ENCODE measurements at regions not wholly inside any gene's neighbourhood (a gene's known extent, or its start where the extent isn't known, plus 50 kb on each side); places are given as distances from the start of the nearest gene placed in this dataset.

- no peak for DNase-seq (ENCODE audit: low spot score)
Measured at GRCh38 chr22:47738472-47739013, 976.1 kb downstream of the TBC1D22A start.

- DNase-seq (ENCODE audit: low spot score), result no peak
Measured at GRCh38 chr22:47736186-47737034, 974.0 kb downstream of the TBC1D22A start.

DNA sequence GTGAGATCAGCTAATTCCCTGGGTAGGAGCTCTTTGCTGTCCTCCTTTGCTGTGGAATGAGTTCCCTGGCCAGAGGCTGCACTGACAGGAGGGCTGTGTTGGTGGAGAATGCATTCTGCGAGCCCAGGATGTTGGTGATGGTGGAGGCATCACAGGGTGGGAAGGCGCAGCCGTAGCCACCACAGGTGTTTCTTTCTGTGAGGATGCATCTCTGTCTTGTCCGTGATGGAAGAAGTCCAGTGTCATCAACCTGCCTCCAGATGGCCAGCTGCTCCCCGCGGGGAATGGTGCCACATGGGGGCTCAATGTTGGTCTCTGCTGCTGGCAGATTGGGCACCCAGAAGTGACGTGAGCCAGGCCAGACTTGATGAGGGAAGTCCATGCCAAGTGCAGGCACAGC is 972.1 kb downstream of the TBC1D22A start:
- DNase-seq (ENCODE audit: low spot score), result no peak

DNA sequence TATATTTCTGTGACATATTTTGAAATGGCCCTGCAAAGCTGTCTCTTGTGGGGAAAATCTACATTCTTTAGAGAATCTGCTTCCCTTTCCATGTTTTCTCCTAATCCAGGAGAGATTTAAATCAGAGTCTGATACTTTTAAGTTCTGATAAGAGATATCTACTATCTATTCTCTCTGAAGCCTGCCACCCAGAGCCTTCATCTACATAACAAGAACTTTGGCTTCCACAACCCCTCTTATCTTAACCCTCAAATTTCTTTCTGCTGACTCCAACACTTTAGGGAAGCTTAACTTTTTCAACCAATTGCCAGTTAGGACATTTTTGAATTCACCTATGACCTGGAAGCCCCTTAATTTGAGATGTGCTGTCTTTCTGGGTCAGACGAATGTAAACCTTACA is 965.2 kb downstream of the TBC1D22A start:
- DNase-seq (ENCODE audit: low spot score), result no peak

GRCh38 chr22:47724751-47725150 is 962.3 kb downstream of the TBC1D22A start:
- no peak for DNase-seq (ENCODE audit: low spot score)

DNA sequence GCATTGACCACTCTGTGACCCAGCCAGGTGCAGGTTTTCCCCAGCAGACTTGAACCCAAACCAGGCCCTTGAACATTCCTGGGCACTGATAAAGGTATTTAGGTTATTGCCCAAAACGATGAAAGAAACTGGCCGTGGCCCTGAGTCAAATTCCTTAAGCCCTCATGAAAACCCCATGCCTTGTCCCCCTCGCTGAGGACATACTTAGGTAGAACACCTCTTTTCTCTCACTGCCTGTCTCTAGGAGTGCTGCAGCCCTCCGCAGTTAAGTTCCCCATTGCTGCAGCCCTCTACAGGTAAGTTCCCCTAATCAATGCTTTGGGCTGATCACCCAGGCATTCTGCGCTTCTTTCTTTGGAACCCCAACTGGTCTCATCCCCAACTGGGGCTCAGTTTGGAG is 961.6 kb downstream of the TBC1D22A start:
- DNase-seq (ENCODE audit: low spot score), result no peak

DNA sequence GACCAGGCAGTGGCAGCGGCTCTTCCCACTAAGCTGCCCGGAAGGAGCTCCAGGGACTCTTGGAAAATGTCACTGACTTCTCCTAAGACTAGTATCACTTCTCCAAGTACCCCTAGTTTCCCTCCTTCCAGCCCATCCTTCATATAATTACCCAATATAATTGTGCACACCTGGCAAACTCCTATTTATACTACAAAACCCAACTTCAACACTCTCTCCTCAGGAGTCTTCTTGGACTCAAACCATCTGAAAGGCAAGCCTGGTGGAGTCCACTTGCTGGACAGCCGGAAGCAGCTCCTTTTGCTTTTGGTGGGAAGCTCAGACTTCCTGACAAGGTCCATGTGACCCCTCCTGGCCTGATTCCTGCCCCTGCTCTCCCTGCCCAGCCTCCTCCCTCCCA is 955.9 kb downstream of the TBC1D22A start:
- no peak for DNase-seq (ENCODE audit: low spot score)

DNA sequence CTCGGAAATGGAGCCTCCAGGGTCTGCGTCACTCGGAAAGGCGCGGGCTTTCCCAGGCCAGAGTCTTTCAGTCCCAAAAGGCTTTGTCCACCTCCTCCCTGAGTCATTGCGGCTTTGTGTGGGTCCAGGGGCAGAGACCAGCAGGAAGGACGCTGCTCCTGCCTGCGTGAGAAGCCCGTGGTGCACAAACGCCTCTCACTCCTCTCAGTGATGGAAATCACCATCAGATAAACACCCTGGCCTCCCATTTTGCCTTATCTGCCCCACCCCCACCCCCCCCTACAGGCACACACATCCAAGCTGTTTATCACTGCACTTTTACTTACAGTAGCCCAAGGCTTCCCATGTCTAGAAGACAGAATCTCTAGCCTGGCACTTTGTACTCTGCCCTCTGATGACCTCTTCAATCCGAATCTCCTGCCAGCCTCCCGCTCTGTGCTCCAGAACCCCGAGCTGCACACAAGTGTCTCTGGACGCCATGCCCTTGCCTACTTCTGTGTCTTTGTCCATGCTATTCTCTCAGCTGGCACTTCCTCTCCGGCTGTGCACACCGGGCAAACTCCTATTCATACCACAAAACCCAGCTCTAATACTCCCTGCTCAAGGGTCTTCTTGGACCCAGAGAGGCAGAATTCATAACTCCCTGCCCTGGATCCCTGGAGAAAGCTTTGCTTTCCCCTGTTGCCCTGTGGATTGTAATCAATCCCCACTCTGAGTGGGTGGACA is 954.6 kb downstream of the TBC1D22A start:
- DNase-seq (ENCODE audit: low spot score), result no peak

DNA sequence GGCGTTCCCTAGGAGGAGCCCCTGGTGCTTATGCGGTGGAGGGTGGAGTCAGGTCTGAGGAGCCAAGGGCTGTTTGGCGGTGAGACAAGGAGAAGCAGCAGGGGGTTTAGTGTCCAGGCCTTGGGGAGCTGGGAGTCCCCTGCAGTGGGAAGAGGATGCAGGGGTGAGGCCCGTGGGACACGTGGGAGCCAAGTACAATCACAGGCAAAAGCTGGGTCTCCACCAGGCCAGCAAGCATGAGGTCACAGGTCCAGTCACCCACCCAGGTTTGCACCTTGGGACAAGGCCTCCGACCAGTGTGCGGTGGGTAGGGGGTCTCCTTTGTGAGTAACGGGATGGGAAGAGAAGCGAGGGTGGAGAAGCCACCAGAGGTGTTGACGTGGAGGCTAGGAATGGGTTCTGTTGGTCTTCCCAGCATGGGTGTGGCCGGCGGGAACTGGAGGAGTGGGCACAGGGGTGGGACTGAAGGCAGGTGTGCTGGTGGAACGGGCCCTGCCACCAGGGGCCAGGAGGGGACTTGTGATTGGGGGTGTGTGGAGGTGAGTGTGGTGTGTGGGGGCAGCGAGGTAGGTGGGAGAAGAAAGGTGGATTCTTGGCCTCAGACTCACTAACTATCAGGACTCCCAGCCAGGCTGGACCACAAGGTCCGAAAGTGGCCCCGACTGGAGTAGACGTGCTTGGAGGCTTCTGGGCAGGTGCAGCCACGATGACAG is 953.6 kb downstream of the TBC1D22A start:
- DNase-seq (ENCODE audit: low spot score), result no peak

DNA sequence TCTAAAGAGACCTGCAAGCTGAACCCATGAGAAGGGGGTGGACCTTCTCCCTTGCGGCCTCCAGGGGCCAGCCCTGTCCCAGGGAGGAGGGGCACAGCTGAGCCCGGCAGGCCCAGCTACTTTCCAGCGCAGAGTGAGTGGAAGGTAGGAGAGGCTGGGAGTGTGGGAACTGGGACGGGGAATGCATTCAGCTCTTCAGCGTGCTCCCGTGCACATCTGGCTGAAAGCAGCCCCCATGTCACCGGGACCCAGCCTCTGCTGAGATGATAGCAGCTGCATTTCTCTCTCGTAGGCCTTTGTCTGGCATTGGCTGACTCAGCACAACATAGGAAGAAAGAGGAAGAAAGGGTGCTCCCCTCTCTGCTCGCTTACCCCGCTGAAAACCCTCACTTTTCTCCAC is 951.5 kb downstream of the TBC1D22A start:
- no peak for DNase-seq (ENCODE audit: low spot score)

- no peak for DNase-seq (ENCODE audit: low spot score)
Measured at GRCh38 chr22:47710135-47710534, 947.7 kb downstream of the TBC1D22A start.

DNA sequence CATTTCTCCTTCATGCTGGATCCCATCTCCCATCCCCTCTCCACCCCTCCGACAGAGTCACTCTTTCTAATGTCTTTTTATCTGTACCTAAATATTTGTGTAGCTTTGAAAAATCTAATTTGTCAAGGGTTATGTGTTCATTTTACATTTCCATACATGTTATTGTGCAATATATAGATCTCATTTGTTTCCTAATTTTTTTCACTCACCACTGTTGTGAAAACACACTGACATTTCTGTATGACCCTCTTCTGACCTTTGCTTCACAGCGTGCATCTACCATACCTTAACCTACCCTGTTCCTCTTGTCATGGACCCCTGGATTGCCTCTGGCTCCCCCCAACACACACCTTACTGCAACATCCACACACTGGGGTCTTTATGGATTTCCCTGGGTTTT is 942.9 kb downstream of the TBC1D22A start:
- DNase-seq (ENCODE audit: low spot score), result no peak

GRCh38 chr22:47698906-47699305 is 936.5 kb downstream of the TBC1D22A start:
- DNase-seq (ENCODE audit: low spot score), result no peak

DNA sequence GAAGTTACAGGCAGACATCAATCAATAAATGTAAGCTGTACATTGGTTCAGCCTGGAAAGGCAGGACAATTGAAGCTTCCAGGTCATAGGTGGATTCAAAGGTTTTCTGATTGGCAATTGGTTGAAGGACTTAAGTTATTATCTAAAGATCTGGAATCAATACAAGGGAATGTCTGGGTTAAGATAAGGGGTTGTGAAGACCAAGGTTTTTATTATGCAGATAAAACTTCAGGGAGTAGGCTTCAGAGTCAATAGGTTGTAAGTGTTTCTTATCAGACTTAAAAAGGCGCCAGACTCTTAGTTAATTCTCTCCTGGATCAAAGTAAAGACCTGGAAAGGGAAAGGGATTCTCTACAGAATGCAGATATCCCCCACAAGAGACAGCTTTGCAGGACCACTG is 935.4 kb downstream of the TBC1D22A start:
- no peak for DNase-seq (ENCODE audit: low spot score)

DNA sequence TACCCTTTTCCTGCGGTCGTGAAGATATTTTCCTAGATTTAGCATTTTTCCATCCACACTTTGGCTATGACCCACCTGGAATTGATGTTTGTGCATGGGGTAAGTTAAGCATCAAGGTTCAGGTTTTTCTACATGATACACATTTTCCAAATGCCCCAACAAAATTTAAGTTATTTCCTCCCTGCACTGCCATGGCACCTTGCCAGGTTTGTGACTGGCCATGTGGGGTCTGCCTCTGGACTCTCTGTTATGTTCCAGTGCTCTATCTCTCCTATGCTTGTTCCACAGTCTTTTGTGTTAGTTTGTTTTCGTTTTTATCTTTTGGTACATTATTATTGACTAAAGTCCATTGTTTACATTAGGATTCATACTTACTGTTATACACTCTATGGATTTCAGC is 934.3 kb downstream of the TBC1D22A start:
- no peak for DNase-seq (ENCODE audit: low spot score)

GRCh38 chr22:47695176-47695575 is 932.7 kb downstream of the TBC1D22A start:
- no peak for DNase-seq (ENCODE audit: low spot score)

- DNase-seq (ENCODE audit: low spot score), result no peak
Measured at GRCh38 chr22:47694536-47695130, 932.2 kb downstream of the TBC1D22A start.

- DNase-seq (ENCODE audit: low spot score), result no peak
Measured at GRCh38 chr22:47693606-47694005, 931.2 kb downstream of the TBC1D22A start.

GRCh38 chr22:47692811-47693210 is 930.4 kb downstream of the TBC1D22A start:
- no peak for DNase-seq (ENCODE audit: low spot score)

DNA sequence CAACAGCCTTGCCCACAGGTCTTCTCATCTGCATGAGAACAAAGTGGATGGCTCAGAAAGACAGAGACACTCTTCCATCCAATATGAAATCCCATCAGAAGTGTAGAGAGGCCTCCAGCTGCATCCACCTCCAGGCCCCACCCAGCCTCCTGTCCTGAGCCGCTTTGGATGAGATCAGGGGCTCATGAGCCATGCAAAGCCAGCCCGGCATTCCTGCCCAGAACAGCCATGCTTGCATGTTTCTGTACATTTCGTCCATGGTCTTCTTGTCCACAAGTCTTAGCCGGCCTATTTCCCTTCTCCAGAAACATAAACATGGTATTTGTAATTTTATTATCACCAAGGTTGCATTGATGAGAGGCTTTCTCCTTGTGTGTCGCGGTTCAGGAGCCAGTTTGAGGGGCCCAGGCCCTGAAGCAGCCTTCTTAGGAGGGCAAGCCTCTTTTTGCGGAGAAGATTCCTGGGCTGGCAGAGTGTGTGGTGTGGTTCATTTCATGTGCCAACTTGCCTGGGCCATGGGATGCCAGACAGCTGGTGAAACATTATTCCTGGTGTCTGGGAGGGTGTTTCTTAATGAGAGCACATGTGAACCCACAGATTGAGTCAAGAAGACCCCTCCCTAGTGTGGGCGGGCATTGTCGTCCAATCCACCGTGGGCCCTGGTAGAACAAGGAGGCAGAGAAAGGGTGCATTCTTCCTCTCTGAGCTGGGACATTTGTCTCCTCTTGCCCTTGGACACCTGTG is 928.9 kb downstream of the TBC1D22A start:
- DNase-seq (ENCODE audit: low spot score), result no peak

DNA sequence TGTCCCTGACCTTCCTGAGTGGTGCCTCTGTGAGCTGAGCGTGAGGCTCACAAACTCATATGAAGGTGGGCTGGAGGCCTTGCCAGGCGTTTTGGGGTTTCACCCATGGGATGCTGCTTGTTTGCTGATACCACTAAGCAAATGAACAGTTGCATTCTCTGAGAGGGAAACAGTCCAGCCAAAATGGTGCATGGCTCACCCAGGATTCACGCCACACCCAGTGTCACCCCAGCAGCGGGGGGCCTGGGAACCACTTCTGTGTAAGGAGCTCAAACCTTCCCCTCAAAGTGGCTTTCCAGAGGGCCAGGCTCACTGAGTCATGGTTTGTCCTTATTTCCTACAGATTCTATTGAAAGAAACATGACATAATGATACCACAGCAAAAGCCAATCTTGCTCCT is 928.1 kb downstream of the TBC1D22A start:
- no peak for DNase-seq (ENCODE audit: low spot score)

All from HT-29 (cell line).